ENCODE measurements at regions not wholly inside any gene's neighbourhood (a gene's known extent, or its start where the extent isn't known, plus 50 kb on each side); places are given as distances from the start of the nearest gene placed in this dataset.
"Not testable (repeated sequence)": the region's sequence is repeated elsewhere in the genome, so short reads cannot be mapped to it uniquely, and the experiment has no call there.

DNA sequence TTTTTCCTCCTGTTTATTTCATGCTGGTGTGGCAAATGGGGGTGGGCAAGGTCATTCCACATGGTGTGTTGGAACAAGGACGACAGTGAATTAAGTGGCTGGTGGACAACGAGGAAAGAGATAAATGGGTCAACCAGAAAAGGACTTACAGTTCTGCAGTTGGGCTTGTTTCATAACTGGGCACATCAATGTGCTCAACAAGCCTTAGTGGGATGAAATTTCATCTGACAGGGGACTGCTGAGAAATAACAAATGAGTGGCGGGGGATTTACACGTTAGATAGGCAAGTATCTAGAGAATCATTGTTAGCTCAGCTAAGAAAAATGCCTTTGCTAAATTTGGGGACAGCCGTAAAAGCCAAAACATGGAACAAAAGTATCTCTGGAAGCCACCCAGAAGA lies 163.6 kb downstream of the NRN1 start:
- ATAC-seq (ENCODE audit: low read depth) (no peak), DNase-seq (no peak)
- POLR2A ChIA-PET: no interaction called here

DNA sequence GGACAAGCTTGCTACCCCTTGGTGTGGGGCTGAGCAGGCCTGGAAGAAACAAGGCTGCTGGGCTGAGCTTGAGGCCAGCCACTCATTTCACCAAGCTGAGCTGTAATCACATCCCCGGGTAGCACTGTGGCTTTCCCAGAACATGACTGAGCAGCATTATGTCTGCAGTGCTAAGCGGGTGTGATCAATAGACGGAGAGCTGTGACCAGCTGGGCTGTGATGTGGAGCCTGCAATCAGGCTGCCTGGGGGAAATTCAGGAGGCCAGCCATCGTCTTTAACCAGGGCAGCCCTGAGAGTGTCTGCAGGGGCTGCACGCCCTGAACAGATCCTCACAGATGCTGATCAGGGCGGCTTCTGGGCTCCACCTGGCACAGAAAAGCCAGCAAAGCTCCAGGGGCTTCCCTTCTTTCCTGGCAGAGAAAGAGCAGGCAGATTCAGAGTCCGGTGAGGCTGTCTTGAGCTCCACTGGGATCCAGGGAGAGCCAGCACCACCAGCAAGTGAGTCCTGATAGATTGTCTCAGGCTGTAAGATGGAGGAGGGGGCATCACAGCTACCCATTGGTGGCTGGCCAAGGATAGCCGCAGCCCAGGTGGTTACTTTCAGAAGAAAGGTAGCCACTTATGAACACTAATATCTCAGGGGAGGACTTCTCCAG lies 165.9 kb downstream of the NRN1 start:
- intact Hi-C loops (cut with micrococcal nuclease): no loop called here
- DNase-seq: no peak
- no peak overlapping the region for H3K27ac Mint-ChIP-seq
- CTCF ChIA-PET: interaction anchor here (0.6 kb wide), 1 partner anchor 171 kb away, joined by 3 read pairs; no protein-coding TSS in a partner anchor
- ATAC-seq (ENCODE audit: low read depth): no peak
- POLR2A ChIA-PET: no interaction called here
- H3K4me1 Mint-ChIP-seq: no peaks in the 10 kb centered on the region
- peaks cover 7% of the 10 kb centered on the region for H3K9me3 Mint-ChIP-seq
- peaks cover 27% of the 10 kb centered on the region for H3K27me3 Mint-ChIP-seq
- no peaks in the 10 kb centered on the region for H3K36me3 Mint-ChIP-seq (ENCODE audit: low read depth)
- TF ChIP-seq, protein P1, sequence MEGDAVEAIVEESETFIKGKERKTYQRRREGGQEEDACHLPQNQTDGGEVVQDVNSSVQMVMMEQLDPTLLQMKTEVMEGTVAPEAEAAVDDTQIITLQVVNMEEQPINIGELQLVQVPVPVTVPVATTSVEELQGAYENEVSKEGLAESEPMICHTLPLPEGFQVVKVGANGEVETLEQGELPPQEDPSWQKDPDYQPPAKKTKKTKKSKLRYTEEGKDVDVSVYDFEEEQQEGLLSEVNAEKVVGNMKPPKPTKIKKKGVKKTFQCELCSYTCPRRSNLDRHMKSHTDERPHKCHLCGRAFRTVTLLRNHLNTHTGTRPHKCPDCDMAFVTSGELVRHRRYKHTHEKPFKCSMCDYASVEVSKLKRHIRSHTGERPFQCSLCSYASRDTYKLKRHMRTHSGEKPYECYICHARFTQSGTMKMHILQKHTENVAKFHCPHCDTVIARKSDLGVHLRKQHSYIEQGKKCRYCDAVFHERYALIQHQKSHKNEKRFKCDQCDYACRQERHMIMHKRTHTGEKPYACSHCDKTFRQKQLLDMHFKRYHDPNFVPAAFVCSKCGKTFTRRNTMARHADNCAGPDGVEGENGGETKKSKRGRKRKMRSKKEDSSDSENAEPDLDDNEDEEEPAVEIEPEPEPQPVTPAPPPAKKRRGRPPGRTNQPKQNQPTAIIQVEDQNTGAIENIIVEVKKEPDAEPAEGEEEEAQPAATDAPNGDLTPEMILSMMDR (IDR thresholded peaks at IDR 0.05): no peak
- no peak overlapping the region for H3K4me3 Mint-ChIP-seq

More for the DNA sequence above, 163.6 kb downstream of the NRN1 start:
- no peak overlapping the region for H3K4me3 Mint-ChIP-seq
- intact Hi-C loops (cut with micrococcal nuclease): no loop called here
- H3K36me3 Mint-ChIP-seq (ENCODE audit: low read depth): no peaks in the 10 kb centered on the region
- peaks cover 21% of the 10 kb centered on the region for H3K27me3 Mint-ChIP-seq
- TF ChIP-seq, protein P1 (IDR thresholded peaks at IDR 0.05): no peak
- peaks cover 7% of the 10 kb centered on the region for H3K9me3 Mint-ChIP-seq
- H3K4me1 Mint-ChIP-seq: no peaks in the 10 kb centered on the region
- CTCF ChIA-PET: no interaction called here
- H3K27ac Mint-ChIP-seq: no peak overlapping the region

DNA sequence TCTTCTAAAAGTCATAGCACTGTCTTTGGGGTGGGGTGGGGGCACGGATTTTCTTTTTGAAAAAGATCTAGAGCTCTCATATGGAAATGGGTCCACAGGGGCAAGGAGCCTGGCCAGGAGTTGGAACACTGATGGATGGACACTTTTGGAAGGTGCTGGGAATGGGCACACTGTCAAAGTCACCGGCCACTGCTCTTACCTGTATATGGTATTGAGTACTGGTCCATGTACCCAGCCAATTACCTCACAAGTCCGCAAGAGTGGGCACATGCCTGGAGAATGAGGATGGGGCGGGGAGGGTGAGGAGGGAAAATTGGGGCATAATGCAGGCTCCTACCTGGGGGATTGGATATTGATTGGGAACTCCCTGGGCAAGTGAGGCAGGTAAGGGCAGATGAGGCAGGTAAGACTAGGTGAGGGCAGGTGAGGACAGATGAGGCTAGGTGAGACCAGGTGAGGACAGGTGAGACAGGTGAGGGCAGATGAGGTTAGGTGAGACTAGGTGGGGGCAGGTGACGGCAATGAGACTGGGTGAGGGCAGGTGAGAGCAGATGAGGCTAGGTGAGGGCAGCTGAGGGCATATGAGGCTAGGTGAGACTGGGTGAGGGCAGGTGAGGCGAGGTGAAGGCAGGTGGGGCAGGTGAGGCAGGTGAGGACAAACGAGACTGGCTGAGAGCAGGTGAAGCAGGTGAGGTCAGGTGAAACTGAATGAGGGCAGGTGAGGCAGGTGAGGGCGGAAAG lies 167.9 kb downstream of the NRN1 start:
- ChIA-PET POLR2A (no interaction called here), CTCF (no interaction called here)
- TF ChIP-seq, protein P1 (IDR thresholded peaks at IDR 0.05): no peak
- Mint-ChIP-seq H3K27me3 (peaks cover 26% of the 10 kb centered on the region), H3K36me3 (ENCODE audit: low read depth) (no peaks in the 10 kb centered on the region), H3K4me1 (no peaks in the 10 kb centered on the region), H3K27ac (no peak overlapping the region), H3K4me3 (no peak overlapping the region), H3K9me3 (peaks cover 3% of the 10 kb centered on the region)
- no peak for ATAC-seq (ENCODE audit: low read depth)
- no peak for DNase-seq
- intact Hi-C loops (cut with micrococcal nuclease): no loop called here

DNA sequence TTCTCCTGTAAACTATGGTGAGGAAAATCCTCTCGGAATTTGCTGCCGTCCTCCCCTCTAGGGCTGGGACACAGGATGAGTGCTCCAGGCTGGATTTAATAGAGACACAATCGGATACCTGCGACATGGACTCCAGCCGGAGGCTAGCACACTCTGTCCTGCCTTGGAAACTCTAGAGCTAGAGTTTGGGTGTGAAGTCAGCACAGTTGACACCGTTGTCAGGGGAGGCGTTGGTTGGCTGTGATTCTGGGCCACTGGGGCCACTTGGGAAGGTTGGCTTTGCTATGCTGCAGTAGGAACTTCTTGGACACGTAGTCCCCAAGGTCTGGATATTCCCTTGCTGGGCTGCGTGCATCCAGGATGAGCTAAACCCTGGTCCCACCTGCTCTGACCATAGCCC lies 169.4 kb downstream of the NRN1 start:
- CTCF ChIA-PET: no interaction called here
- Mint-ChIP-seq H3K4me1 (peaks cover 5% of the 10 kb centered on the region), H3K36me3 (ENCODE audit: low read depth) (no peaks in the 10 kb centered on the region), H3K4me3 (no peak overlapping the region), H3K9me3 (peaks cover 3% of the 10 kb centered on the region), H3K27me3 (peaks cover 19% of the 10 kb centered on the region), H3K27ac (no peak overlapping the region)
- intact Hi-C loops (cut with micrococcal nuclease): no loop called here
- DNase-seq (no peak), ATAC-seq (ENCODE audit: low read depth) (no peak)
- POLR2A ChIA-PET: no interaction called here
- TF ChIP-seq, protein P1 (IDR thresholded peaks at IDR 0.05): no peak

DNA sequence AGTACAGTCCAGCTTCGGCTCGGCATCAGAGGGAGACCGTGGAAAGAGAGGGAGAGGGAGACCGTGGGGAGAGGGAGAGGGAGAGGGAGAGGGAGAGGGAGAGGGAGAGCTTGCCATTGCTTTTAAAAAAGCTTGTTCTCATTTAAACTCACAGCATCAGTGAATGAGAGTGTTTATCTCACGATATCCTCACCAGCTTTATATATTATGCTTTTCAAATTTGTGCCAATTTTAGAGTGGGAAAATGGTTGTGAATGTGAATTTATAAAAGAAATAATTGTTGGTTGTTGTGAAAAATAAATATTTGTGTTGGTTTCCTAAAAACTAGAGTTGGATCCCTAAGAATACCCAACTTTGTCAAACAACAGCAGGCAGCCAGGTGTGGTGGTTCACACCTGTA lies 170.1 kb downstream of the NRN1 start:
- POLR2A ChIA-PET: not testable (repeated sequence)

More for the DNA sequence above, 170.1 kb downstream of the NRN1 start:
- intact Hi-C loops (cut with micrococcal nuclease); ATAC-seq (ENCODE audit: low read depth); H3K36me3 Mint-ChIP-seq (ENCODE audit: low read depth); CTCF ChIA-PET; H3K27ac Mint-ChIP-seq; DNase-seq; H3K4me3 Mint-ChIP-seq; H3K9me3 Mint-ChIP-seq: not testable (repeated sequence)
- peaks cover 19% of the 10 kb centered on the region for H3K27me3 Mint-ChIP-seq
- peaks cover 12% of the 10 kb centered on the region for H3K4me1 Mint-ChIP-seq

Data from activated B cell treated with CpG ODN at 0.5 μM for 24 hours (primary cell).